Cardiac muscle cell (in vitro differentiated cells and primary cell): ENCODE measurements at regions not wholly inside any gene's neighbourhood (a gene's known extent, or its start where the extent isn't known, plus 50 kb on each side); places are given as distances from the start of the nearest gene placed in this dataset.

Experiments used
- DNase-seq, 2 donors: peaks; one replicate each; pipeline versions ENCODE4 v3.0.0 to v3.0.0-alpha.2; 2010 to 2017; ENCODE audit warnings: low read depth in 1 of 2, low spot score in 1 of 2
- H3K27ac ChIP-seq: fragments of 200-600 bp; sonication (generic); 2 replicates; pipeline ENCODE4 v1.5.1; 2016
- H3K27me3 ChIP-seq: fragments of 200-600 bp; sonication (generic); 2 replicates; pipeline ENCODE4 v1.6.0; 2016; ENCODE audit warnings: control low read depth
- H3K36me3 ChIP-seq: fragments of 200-600 bp; sonication (generic); 2 replicates; pipeline ENCODE4 v1.5.1; 2016; ENCODE audit warnings: control low read depth
- H3K4me1 ChIP-seq: fragments of 200-600 bp; sonication (generic); 2 replicates; pipeline ENCODE4 v1.8.1; 2017; ENCODE audit warnings: low read depth, mild to moderate bottlenecking, mixed run types
- H3K4me3 ChIP-seq: fragments of 200-600 bp; sonication (generic); 2 replicates; pipeline ENCODE4 v1.5.1; 2016; ENCODE audit warnings: mild to moderate bottlenecking
- H3K9me3 ChIP-seq: fragments of 200-600 bp; sonication (generic); 2 replicates; pipeline ENCODE4 v1.5.1; 2017; ENCODE audit warnings: low read depth, mild to moderate bottlenecking, control low read depth
- CTCF ChIP-seq: IDR thresholded peaks from 2 replicates; pipeline ENCODE4 v1.5.1; 2012; ENCODE audit warnings: low read depth, mild to moderate bottlenecking, low read length

- no peak for TF ChIP-seq CTCF
- H3K27me3 ChIP-seq: no peaks in the 10 kb centered on the region
- no peaks in the 10 kb centered on the region for H3K4me1 ChIP-seq
- no peaks in the 10 kb centered on the region for H3K9me3 ChIP-seq
- no peaks in the 10 kb centered on the region for H3K36me3 ChIP-seq
- DNase-seq: no peak
- no peak overlapping the region for H3K27ac ChIP-seq
- no peak overlapping the region for H3K4me3 ChIP-seq
These were observed 169.1 kb upstream of the DMAC1 start for GRCh38 chr9:7968687-7969086.

GRCh38 chr9:7967851-7968250 lies 168.3 kb upstream of the DMAC1 start:
- Histone ChIP-seq H3K36me3 (no peaks in the 10 kb centered on the region), H3K27ac (no peak overlapping the region), H3K4me1 (no peaks in the 10 kb centered on the region), H3K4me3 (no peak overlapping the region), H3K9me3 (no peaks in the 10 kb centered on the region), H3K27me3 (no peaks in the 10 kb centered on the region)
- no peak for TF ChIP-seq CTCF
- DNase-seq: no peak

GRCh38 chr9:7967093-7967827 lies 167.7 kb upstream of the DMAC1 start:
- H3K27me3 ChIP-seq: no peaks in the 10 kb centered on the region
- TF ChIP-seq CTCF: no peak
- no peaks in the 10 kb centered on the region for H3K9me3 ChIP-seq
- H3K27ac ChIP-seq: no peak overlapping the region
- no peak overlapping the region for H3K4me3 ChIP-seq
- DNase-seq: no peak
- no peaks in the 10 kb centered on the region for H3K4me1 ChIP-seq
- H3K36me3 ChIP-seq: no peaks in the 10 kb centered on the region

GRCh38 chr9:7965063-7965462 lies 165.5 kb upstream of the DMAC1 start:
- Histone ChIP-seq H3K27me3 (no peaks in the 10 kb centered on the region), H3K4me3 (no peak overlapping the region), H3K9me3 (no peaks in the 10 kb centered on the region), H3K36me3 (no peaks in the 10 kb centered on the region), H3K4me1 (no peaks in the 10 kb centered on the region), H3K27ac (no peak overlapping the region)
- TF ChIP-seq CTCF: no peak
- DNase-seq: no peak

GRCh38 chr9:7963026-7963425 lies 163.4 kb upstream of the DMAC1 start:
- Histone ChIP-seq H3K9me3 (no peaks in the 10 kb centered on the region), H3K4me3 (no peak overlapping the region), H3K4me1 (no peaks in the 10 kb centered on the region), H3K36me3 (no peaks in the 10 kb centered on the region), H3K27ac (no peak overlapping the region), H3K27me3 (no peaks in the 10 kb centered on the region)
- no peak for DNase-seq
- no peak for TF ChIP-seq CTCF
